Ascending aorta (tissue), 2 donors: ENCODE measurements at regions not wholly inside any gene's neighbourhood (a gene's known extent, or its start where the extent isn't known, plus 50 kb on each side); places are given as distances from the start of the nearest gene placed in this dataset.

Experiments used
- DNase-seq, 2 donors: peaks; one replicate each; pipeline ENCODE4 v3.0.0-alpha.2; 2019; ENCODE audit warnings: low spot score in 2 of 2
- H3K27ac ChIP-seq, 2 donors: fragments of 200-600 bp; sonication (generic); one replicate each; pipeline ENCODE4 v1.5.1; 2016 to 2017; ENCODE audit warnings: mild to moderate bottlenecking in 1 of 2
- H3K27me3 ChIP-seq: fragments of 200-600 bp; sonication (generic); one replicate; pipeline ENCODE4 v1.5.1; 2017
- H3K36me3 ChIP-seq, 2 donors: fragments of 200-600 bp; sonication (generic); one replicate each; pipeline ENCODE4 v1.5.1; 2016
- H3K4me1 ChIP-seq, 2 donors: fragments of 200-600 bp; sonication (generic); one replicate each; pipeline ENCODE4 v1.5.1; 2016 to 2017; ENCODE audit warnings: mild to moderate bottlenecking in 1 of 2
- H3K4me3 ChIP-seq, 2 donors: fragments of 200-600 bp; sonication (generic); one replicate each; pipeline ENCODE4 v1.5.1; 2016 to 2017; ENCODE audit warnings: mild to moderate bottlenecking in 1 of 2
- H3K9me3 ChIP-seq, 2 donors: fragments of 200-600 bp; sonication (generic); one replicate each; pipeline ENCODE4 v1.5.1; 2016
- intact Hi-C: fragments of 100-400 bp; cut with DNase I; formaldehyde crosslinking; loops from one replicate; pipeline ENCODE4 v1.15.1; 2023
- TF ChIP-seq, protein P1 (sequence below), 3 experiments: fragments of 200-600 bp in 2 of 3; fragments of 450-650 bp in 1 of 3; sonication (generic) in 2 of 3; IDR thresholded peaks; one replicate each; pipeline ENCODE4 v1.5.1; 2016 to 2019; ENCODE audit warnings: antibody characterized with exemption in 3 of 3, mild to moderate bottlenecking in 1 of 3, moderate library complexity in 1 of 3

DNA sequence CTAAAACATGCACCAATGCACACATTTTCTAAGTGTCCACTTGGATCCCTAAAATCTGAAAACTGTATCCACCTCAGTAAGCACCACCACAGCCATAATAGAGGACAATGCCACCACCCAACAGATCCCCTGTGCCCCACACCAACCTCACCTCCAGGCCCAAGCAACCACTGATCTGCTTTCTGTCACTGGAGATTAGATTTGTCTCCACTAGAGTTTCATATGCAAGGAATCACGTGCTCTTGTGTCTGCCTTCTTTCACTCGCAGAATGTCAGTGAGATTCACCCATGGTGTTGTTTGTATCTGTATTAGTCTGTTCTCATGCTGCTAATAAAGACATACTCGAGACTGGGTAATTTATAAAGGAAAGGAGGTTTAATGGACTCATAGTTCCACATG is 216.1 kb upstream of the WWC1 start:
- H3K9me3 ChIP-seq, result no peaks in the 10 kb centered on the region
- H3K27ac ChIP-seq, result no peak overlapping the region
- intact Hi-C loops, result no loop called here
- DNase-seq, result no peak
- H3K27me3 ChIP-seq, result no peaks in the 10 kb centered on the region
- no peaks in the 10 kb centered on the region for H3K4me1 ChIP-seq
- H3K36me3 ChIP-seq, result no peaks in the 10 kb centered on the region
- H3K4me3 ChIP-seq, result no peak overlapping the region
- TF ChIP-seq, protein P1, sequence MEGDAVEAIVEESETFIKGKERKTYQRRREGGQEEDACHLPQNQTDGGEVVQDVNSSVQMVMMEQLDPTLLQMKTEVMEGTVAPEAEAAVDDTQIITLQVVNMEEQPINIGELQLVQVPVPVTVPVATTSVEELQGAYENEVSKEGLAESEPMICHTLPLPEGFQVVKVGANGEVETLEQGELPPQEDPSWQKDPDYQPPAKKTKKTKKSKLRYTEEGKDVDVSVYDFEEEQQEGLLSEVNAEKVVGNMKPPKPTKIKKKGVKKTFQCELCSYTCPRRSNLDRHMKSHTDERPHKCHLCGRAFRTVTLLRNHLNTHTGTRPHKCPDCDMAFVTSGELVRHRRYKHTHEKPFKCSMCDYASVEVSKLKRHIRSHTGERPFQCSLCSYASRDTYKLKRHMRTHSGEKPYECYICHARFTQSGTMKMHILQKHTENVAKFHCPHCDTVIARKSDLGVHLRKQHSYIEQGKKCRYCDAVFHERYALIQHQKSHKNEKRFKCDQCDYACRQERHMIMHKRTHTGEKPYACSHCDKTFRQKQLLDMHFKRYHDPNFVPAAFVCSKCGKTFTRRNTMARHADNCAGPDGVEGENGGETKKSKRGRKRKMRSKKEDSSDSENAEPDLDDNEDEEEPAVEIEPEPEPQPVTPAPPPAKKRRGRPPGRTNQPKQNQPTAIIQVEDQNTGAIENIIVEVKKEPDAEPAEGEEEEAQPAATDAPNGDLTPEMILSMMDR (IDR thresholded peaks at IDR 0.05), result no peak

DNA sequence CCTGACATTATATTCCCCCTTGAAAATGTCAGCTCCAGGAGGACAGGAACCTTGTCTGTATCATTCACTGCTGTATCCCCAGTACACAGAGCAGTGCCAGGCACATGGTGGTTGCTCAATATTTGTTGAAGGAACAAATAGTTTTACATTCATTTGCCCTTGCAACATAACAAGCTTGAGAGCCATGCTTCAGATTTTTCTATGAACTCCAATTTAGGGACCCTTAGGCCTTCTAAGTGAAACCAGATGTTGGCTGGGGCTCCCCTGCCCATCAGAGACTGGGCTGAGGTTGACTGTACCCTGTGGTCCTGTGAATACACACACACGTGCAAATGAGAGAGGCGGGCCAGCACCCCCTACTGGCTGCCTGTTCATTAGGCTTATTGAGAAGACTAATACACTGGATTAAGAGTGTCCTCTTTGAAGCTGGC is 214.9 kb upstream of the WWC1 start:
- H3K27me3 ChIP-seq, result no peaks in the 10 kb centered on the region
- no peaks in the 10 kb centered on the region for H3K9me3 ChIP-seq
- no peak overlapping the region for H3K27ac ChIP-seq
- intact Hi-C loops, result no loop called here
- H3K4me1 ChIP-seq, result no peaks in the 10 kb centered on the region
- TF ChIP-seq, protein P1 (IDR thresholded peaks at IDR 0.05), result peak in 1 of 3 experiments; percentile 14
- H3K4me3 ChIP-seq, result no peak overlapping the region
- no peaks in the 10 kb centered on the region for H3K36me3 ChIP-seq
- no peak for DNase-seq

DNA sequence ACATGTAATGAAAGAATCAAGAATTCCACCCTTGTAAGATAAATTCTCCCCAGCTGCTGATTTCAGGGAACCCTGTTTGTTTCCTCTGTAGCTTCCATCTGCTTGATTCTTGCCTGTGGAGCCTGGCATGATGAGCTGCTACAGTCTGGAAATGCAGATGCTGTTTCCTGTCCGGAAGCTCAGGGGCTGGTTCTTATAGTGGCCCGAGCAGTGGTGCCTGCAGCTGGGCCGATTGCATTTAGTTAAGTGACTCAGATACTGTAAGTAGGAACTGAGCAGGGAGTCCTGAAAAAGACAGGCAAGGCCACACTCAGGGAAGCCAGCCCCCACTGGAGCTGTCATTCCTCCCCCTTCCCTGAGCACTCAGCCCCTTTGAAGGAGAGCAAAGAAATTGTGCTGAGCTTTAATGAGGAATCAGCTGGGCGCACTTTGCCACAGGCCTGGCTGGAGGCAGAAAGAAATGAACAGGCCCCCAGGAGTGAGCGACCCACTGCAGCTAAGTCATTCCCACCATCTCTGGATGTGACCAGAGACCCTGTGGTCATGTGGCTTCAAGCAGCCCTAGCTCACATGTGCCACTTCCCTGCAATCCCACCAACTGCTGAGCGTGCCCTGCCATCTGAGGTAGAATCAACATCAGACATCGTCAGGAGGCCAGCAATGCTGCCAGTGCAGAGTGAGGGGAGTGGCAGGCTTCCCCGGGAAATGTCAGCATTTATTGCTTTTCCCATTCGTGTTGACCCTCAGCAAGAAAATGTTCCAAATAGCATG is 206.0 kb upstream of the WWC1 start:
- Histone ChIP-seq H3K4me1 (no peaks in the 10 kb centered on the region), H3K27ac (no peak overlapping the region), H3K9me3 (no peaks in the 10 kb centered on the region), H3K27me3 (no peaks in the 10 kb centered on the region), H3K4me3 (peak overlapping the region in 1 of 2 donors; percentile 3), H3K36me3 (no peaks in the 10 kb centered on the region)
- TF ChIP-seq, protein P1 (IDR thresholded peaks at IDR 0.05), result no peak
- intact Hi-C loops, result no loop called here
- no peak for DNase-seq

DNA sequence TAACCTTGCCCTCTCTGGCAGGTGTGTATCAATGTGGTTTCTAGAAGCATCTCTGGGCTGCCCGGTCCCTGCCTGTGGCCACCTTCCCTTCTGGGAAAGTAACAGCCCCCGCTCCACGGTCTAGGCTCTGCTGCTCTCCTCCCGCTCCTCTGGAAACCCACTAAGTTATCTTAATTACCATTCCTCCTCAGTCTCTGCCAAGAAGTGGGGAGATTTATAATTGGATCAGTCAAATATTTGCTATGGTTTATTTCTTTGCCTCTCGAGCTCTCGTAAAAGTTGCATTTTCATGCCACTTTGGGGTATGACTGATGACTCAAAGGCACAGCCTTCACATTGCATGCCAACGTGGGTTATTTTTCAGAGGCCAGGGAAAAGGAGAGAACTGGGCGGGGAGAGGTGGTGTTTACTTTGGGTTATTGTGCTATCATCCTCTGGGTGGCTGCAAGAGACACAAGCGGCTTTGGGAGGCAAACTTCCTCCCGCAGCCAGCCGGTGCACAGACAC is 205.3 kb upstream of the WWC1 start:
- Histone ChIP-seq H3K4me1 (no peaks in the 10 kb centered on the region), H3K36me3 (no peaks in the 10 kb centered on the region), H3K27ac (no peak overlapping the region), H3K4me3 (peak overlapping the region in 1 of 2 donors; percentile 3), H3K27me3 (no peaks in the 10 kb centered on the region), H3K9me3 (no peaks in the 10 kb centered on the region)
- DNase-seq, result no peak
- TF ChIP-seq, protein P1 (IDR thresholded peaks at IDR 0.05), result no peak
- intact Hi-C loops, result no loop called here

DNA sequence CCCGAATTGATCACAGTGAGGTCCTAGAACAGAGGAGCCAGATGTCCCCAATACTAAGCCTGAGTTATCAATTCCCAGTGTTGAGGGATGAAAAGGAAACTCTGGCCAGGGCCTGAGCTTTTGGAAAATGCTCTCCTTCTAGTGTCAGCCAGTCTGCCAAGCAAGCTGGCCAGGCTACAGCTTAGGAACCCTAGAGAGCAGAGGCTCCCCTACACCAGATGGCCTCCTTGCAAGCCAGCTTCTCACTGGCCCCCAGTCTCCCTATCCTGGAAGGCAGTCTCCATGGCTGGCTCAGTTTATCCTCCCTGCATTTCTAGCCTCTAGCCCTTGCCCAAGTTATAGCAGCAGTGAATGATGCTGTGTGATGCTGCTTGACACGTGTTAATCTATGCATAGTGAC is 204.7 kb upstream of the WWC1 start:
- no peak for DNase-seq
- Histone ChIP-seq H3K27me3 (no peaks in the 10 kb centered on the region), H3K4me1 (no peaks in the 10 kb centered on the region), H3K9me3 (no peaks in the 10 kb centered on the region), H3K36me3 (no peaks in the 10 kb centered on the region), H3K27ac (no peak overlapping the region), H3K4me3 (no peak overlapping the region)
- intact Hi-C loops, result no loop called here
- TF ChIP-seq, protein P1 (IDR thresholded peaks at IDR 0.05), result no peak
